Neural progenitor cell (in vitro differentiated cells): ENCODE measurements at regions not wholly inside any gene's neighbourhood (a gene's known extent, or its start where the extent isn't known, plus 50 kb on each side); places are given as distances from the start of the nearest gene placed in this dataset.

Experiments
- CTCF ChIP-seq: fragments of 200-600 bp; sonication (generic); IDR thresholded peaks from 2 replicates; pipeline ENCODE4 v1.5.1; 2017; ENCODE audit warnings: antibody characterized with exemption, mild to moderate bottlenecking
- EZH2 ChIP-seq: fragments of 200-600 bp; sonication (generic); IDR thresholded peaks from 2 replicates; pipeline ENCODE4 v1.6.1; 2017; ENCODE audit warnings: antibody characterized with exemption, mild to moderate bottlenecking, moderate library complexity
- EZH2phosphoT487 ChIP-seq: fragments of 200-600 bp; sonication (generic); IDR thresholded peaks from 2 replicates; pipeline ENCODE4 v1.6.1; 2017; ENCODE audit warnings: antibody characterized with exemption

DNA sequence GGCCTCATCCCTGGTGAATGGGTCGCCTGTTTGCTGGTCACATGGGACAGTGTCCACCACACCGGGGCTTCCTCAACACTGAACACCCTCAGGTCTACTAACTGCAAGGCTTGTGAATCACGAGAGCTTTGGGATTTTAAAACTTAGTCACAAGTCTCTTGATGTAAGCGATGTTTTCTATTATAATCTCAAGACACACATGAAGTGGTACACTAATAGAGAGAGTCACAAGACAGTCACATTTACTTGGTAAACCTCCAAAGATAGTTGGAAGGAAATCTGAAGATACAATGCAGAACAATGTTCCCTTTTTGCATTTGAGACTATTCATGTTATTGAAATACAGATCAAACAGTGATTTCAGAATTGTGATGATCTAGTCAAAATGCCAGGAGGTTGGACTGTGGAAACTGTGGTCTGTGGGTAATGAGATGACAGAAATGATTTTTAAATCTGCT, 233.1 kb upstream of the KLF6 start:
- TF ChIP-seq CTCF (no peak), EZH2 (no peak), EZH2phosphoT487 (no peak)
